Right cardiac atrium (tissue), 5 donors: ENCODE measurements at regions not wholly inside any gene's neighbourhood (a gene's known extent, or its start where the extent isn't known, plus 50 kb on each side); places are given as distances from the start of the nearest gene placed in this dataset.

Experiments
- ATAC-seq, 2 donors: fragments of 200-7000 bp; cut with Tn5 transposase; one replicate each; pipeline versions ENCODE4 v1.8.0 to v1.9.1; 2020; ENCODE audit warnings: moderate library complexity in 2 of 2, mild to moderate bottlenecking in 1 of 2
- DNase-seq, 3 donors: peaks; one replicate each; pipeline ENCODE4 v3.0.0-alpha.2; 2020
- H3K27ac ChIP-seq: one replicate; pipeline ENCODE4 v1.5.1; 2013; ENCODE audit warnings: mild to moderate bottlenecking, low read length, control low read depth, moderate library complexity
- H3K27me3 ChIP-seq: one replicate; pipeline ENCODE4 v1.6.1; 2013; ENCODE audit not compliant: control insufficient read depth, insufficient read depth
- H3K4me1 ChIP-seq: one replicate; pipeline ENCODE4 v1.6.1; 2013; ENCODE audit warnings: low read length; ENCODE audit not compliant: control insufficient read depth, insufficient read depth
- H3K4me3 ChIP-seq: one replicate; pipeline ENCODE4 v1.5.1; 2013; ENCODE audit warnings: low read length, control low read depth
- H3K9me3 ChIP-seq: one replicate; pipeline ENCODE4 v1.6.1; 2013; ENCODE audit warnings: low read length; ENCODE audit not compliant: control insufficient read depth
- WGBS: extraction: QIAGEN DNeasy Blood & Tissue Kit; methylation state at CpG from one replicate; pipeline ENCODE4 v1.1.7; 2013; 5-methylcytosine and 5-hydroxymethylcytosine counted together
- intact Hi-C, 4 donors: fragments of 100-400 bp; cut with DNase I; formaldehyde crosslinking; loops; one replicate each; pipeline versions ENCODE4 v1.11.0 to v1.14.0; 2022 to 2023
- donor health status: healthy with polysubstance abuse.
- donor health status: DM: no; HTN: yes; CAD: no.
- donor health status: DM: no; HTN: no; CAD: no.
- donor health status: DM: no; HTN: yes; CAD: no; lungs with severe emphysema.
- donor health status: DM: yes; HTN: yes; CAD: no.

- WGBS = 48% methylated on average over 2 of the region's 2 CpGs
- H3K27me3 ChIP-seq = no peaks in the 10 kb centered on the region
- no peaks in the 10 kb centered on the region for H3K9me3 ChIP-seq
- H3K4me1 ChIP-seq = no peaks in the 10 kb centered on the region
- intact Hi-C loops = no loop called here
- H3K27ac ChIP-seq = no peak overlapping the region
- DNase-seq (no peak), ATAC-seq (no peak)
- no peak overlapping the region for H3K4me3 ChIP-seq
These were observed 296.8 kb downstream of the WDR72 start for GRCh38 chr15:53462651-53463050.

GRCh38 chr15:53461677-53462076, 297.8 kb downstream of the WDR72 start:
- ATAC-seq (no peak), DNase-seq (no peak)
- Histone ChIP-seq H3K9me3 (no peaks in the 10 kb centered on the region), H3K27ac (no peak overlapping the region), H3K27me3 (no peaks in the 10 kb centered on the region), H3K4me1 (no peaks in the 10 kb centered on the region), H3K4me3 (no peak overlapping the region)
- WGBS = 91% methylated on average over 3 of the region's 3 CpGs
- intact Hi-C loops = no loop called here

GRCh38 chr15:53458736-53459135, 300.7 kb downstream of the WDR72 start:
- no peak for DNase-seq
- Histone ChIP-seq H3K9me3 (no peaks in the 10 kb centered on the region), H3K4me1 (no peaks in the 10 kb centered on the region), H3K27ac (no peak overlapping the region), H3K4me3 (no peak overlapping the region), H3K27me3 (no peaks in the 10 kb centered on the region)
- 77% methylated on average over 1 of the region's 1 CpG for WGBS
- ATAC-seq = no peak
- intact Hi-C loops = no loop called here

- no peak overlapping the region for H3K27ac ChIP-seq
- no peak for ATAC-seq
- no peak overlapping the region for H3K4me3 ChIP-seq
- 63% methylated on average over 3 of the region's 3 CpGs for WGBS
- H3K4me1 ChIP-seq = no peaks in the 10 kb centered on the region
- no peaks in the 10 kb centered on the region for H3K27me3 ChIP-seq
- DNase-seq = no peak
- intact Hi-C loops = no loop called here
- no peaks in the 10 kb centered on the region for H3K9me3 ChIP-seq
These were observed 302.0 kb downstream of the WDR72 start for GRCh38 chr15:53457479-53457878.

- no peak for ATAC-seq
- 53% methylated on average over 8 of the region's 8 CpGs for WGBS
These were observed 304.4 kb downstream of the WDR72 start for GRCh38 chr15:53454843-53455721.

GRCh38 chr15:53454535-53454842, 305.0 kb downstream of the WDR72 start:
- intact Hi-C loops = no loop called here

More at GRCh38 chr15:53454843-53455721, 304.4 kb downstream of the WDR72 start:
- no peaks in the 10 kb centered on the region for H3K9me3 ChIP-seq
- intact Hi-C loops = no loop called here
- no peak overlapping the region for H3K4me3 ChIP-seq
- no peak overlapping the region for H3K27ac ChIP-seq
- DNase-seq = no peak
- no peaks in the 10 kb centered on the region for H3K27me3 ChIP-seq
- H3K4me1 ChIP-seq = no peaks in the 10 kb centered on the region

GRCh38 chr15:53453253-53454105, 306.0 kb downstream of the WDR72 start:
- no peak for ATAC-seq
- Histone ChIP-seq H3K27ac (no peak overlapping the region), H3K4me1 (no peaks in the 10 kb centered on the region), H3K4me3 (no peak overlapping the region), H3K9me3 (no peaks in the 10 kb centered on the region), H3K27me3 (no peaks in the 10 kb centered on the region)
- 75% methylated on average over 2 of the region's 2 CpGs for WGBS
- intact Hi-C loops = no loop called here
- DNase-seq = no peak

More at GRCh38 chr15:53454535-53454842, 305.0 kb downstream of the WDR72 start:
- DNase-seq = no peak
- no peak for ATAC-seq
- Histone ChIP-seq H3K4me1 (no peaks in the 10 kb centered on the region), H3K4me3 (no peak overlapping the region), H3K9me3 (no peaks in the 10 kb centered on the region), H3K27me3 (no peaks in the 10 kb centered on the region), H3K27ac (no peak overlapping the region)
- 94% methylated on average over 5 of the region's 5 CpGs for WGBS

GRCh38 chr15:53448232-53449015, 311.0 kb downstream of the WDR72 start:
- WGBS = 32% methylated on average over 7 of the region's 7 CpGs
- DNase-seq = no peak
- no peak overlapping the region for H3K4me3 ChIP-seq

GRCh38 chr15:53447742-53448141, 311.7 kb downstream of the WDR72 start:
- Histone ChIP-seq H3K27me3 (no peaks in the 10 kb centered on the region), H3K4me1 (no peaks in the 10 kb centered on the region), H3K27ac (no peak overlapping the region), H3K9me3 (no peaks in the 10 kb centered on the region), H3K4me3 (no peak overlapping the region)
- WGBS = 68% methylated on average over 1 of the region's 1 CpG
- ATAC-seq (no peak), DNase-seq (no peak)
- intact Hi-C loops = no loop called here

More at GRCh38 chr15:53448232-53449015, 311.0 kb downstream of the WDR72 start:
- ATAC-seq = no peak
- Histone ChIP-seq H3K4me1 (no peaks in the 10 kb centered on the region), H3K9me3 (no peaks in the 10 kb centered on the region), H3K27me3 (no peaks in the 10 kb centered on the region), H3K27ac (no peak overlapping the region)
- intact Hi-C loops = no loop called here

GRCh38 chr15:53447053-53447574, 312.3 kb downstream of the WDR72 start:
- no peak for DNase-seq
- H3K4me3 ChIP-seq = no peak overlapping the region
- ATAC-seq = no peak
- no peaks in the 10 kb centered on the region for H3K9me3 ChIP-seq
- H3K27ac ChIP-seq = no peak overlapping the region
- intact Hi-C loops = no loop called here
- H3K4me1 ChIP-seq = no peaks in the 10 kb centered on the region
- no peaks in the 10 kb centered on the region for H3K27me3 ChIP-seq
- 80% methylated on average over 2 of the region's 2 CpGs for WGBS
